Right lobe of liver (tissue), 4 donors: ENCODE measurements at regions not wholly inside any gene's neighbourhood (a gene's known extent, or its start where the extent isn't known, plus 50 kb on each side); places are given as distances from the start of the nearest gene placed in this dataset.

Source experiments
- POLR2A ChIP-seq: fragments of 450-650 bp; IDR thresholded peaks from one replicate; pipeline ENCODE4 v1.6.1; 2017; ENCODE audit warnings: antibody characterized with exemption, mild to moderate bottlenecking
- TF ChIP-seq, protein P1 (sequence below), 4 donors: fragments of 200-600 bp in 3 of 4; fragments of 450-650 bp in 1 of 4; IDR thresholded peaks; one replicate each; pipeline versions ENCODE4 v1.5.1 to v1.8.0; 2016 to 2022; ENCODE audit warnings: antibody characterized with exemption in 4 of 4, mild to moderate bottlenecking in 2 of 4
- donor health status: DM: no; HTN: no; CAD: no.
- donor health status: DM: no; HTN: no; CAD: no.
- donor health status: DM: no; HTN: yes; CAD: no.

DNA sequence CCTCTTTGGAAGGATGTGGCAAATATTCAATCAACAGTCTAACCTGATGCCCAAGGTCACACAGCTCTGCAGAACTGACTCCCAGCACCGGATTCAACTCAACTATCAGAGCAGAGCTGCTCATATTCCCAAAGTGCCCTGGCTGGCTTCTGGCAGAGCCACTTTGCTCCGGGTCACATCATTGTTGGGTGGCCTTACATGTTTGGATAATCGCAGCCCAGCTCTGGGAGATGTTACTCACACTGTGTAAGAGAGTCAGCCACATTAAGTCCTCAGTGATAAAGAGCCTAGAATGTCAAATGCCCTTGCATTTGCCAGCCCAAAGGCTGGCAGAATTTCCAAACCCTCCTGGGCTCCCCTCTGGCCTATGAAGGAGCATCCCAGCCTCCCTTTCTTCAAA, 79.8 kb upstream of the PDE1C start:
- TF ChIP-seq, protein P1, sequence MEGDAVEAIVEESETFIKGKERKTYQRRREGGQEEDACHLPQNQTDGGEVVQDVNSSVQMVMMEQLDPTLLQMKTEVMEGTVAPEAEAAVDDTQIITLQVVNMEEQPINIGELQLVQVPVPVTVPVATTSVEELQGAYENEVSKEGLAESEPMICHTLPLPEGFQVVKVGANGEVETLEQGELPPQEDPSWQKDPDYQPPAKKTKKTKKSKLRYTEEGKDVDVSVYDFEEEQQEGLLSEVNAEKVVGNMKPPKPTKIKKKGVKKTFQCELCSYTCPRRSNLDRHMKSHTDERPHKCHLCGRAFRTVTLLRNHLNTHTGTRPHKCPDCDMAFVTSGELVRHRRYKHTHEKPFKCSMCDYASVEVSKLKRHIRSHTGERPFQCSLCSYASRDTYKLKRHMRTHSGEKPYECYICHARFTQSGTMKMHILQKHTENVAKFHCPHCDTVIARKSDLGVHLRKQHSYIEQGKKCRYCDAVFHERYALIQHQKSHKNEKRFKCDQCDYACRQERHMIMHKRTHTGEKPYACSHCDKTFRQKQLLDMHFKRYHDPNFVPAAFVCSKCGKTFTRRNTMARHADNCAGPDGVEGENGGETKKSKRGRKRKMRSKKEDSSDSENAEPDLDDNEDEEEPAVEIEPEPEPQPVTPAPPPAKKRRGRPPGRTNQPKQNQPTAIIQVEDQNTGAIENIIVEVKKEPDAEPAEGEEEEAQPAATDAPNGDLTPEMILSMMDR (IDR thresholded peaks at IDR 0.05): no peak
- TF ChIP-seq POLR2A: no peak
